Stimulated activated naive CD8-positive, alpha-beta T cell treated with anti-CD3 and anti-CD28 coated beads, Interleukin-15, Interleukin-2, amounts not matched to agents 100 ng/mL and 50 ng/mL, for 24 hours (primary cell): ENCODE measurements at regions not wholly inside any gene's neighbourhood (a gene's known extent, or its start where the extent isn't known, plus 50 kb on each side); places are given as distances from the start of the nearest gene placed in this dataset.
"Not testable (repeated sequence)": the region's sequence is repeated elsewhere in the genome, so short reads cannot be mapped to it uniquely, and the experiment has no call there.

Experiments used
- H3K27ac Mint-ChIP-seq: one replicate; pipeline ENCODE4 v1.8.0; 2021; ENCODE audit warnings: mild to moderate bottlenecking, mixed read lengths
- H3K27me3 Mint-ChIP-seq: one replicate; pipeline ENCODE4 v1.8.0; 2021; ENCODE audit warnings: mixed read lengths
- H3K36me3 Mint-ChIP-seq: one replicate; pipeline ENCODE4 v1.8.0; 2021; ENCODE audit warnings: low read depth, mixed read lengths
- H3K4me1 Mint-ChIP-seq: one replicate; pipeline ENCODE4 v1.8.0; 2021; ENCODE audit warnings: low read depth, mixed read lengths
- H3K4me3 Mint-ChIP-seq: one replicate; pipeline ENCODE4 v1.8.0; 2021; ENCODE audit warnings: mild to moderate bottlenecking, mixed read lengths
- H3K9me3 Mint-ChIP-seq: one replicate; pipeline ENCODE4 v1.8.0; 2021; ENCODE audit warnings: mixed read lengths

GRCh38 chr20:39706184-39706663 lies 744.1 kb downstream of the DHX35 start:
- Mint-ChIP-seq H3K27ac (no peak overlapping the region), H3K4me1 (no peaks in the 10 kb centered on the region)

GRCh38 chr20:39705032-39705431 lies 742.9 kb downstream of the DHX35 start:
- H3K27ac Mint-ChIP-seq: no peak overlapping the region
- H3K4me3 Mint-ChIP-seq: no peak overlapping the region

More at GRCh38 chr20:39706184-39706663, 744.1 kb downstream of the DHX35 start:
- H3K27me3 Mint-ChIP-seq: peaks cover 5% of the 10 kb centered on the region
- H3K4me3 Mint-ChIP-seq: no peak overlapping the region
- H3K9me3 Mint-ChIP-seq: no peaks in the 10 kb centered on the region
- no peaks in the 10 kb centered on the region for H3K36me3 Mint-ChIP-seq

GRCh38 chr20:39703357-39703756 lies 741.2 kb downstream of the DHX35 start:
- H3K4me1 Mint-ChIP-seq, H3K9me3 Mint-ChIP-seq, H3K27me3 Mint-ChIP-seq, H3K36me3 Mint-ChIP-seq, H3K27ac Mint-ChIP-seq, H3K4me3 Mint-ChIP-seq: not testable (repeated sequence)

More at GRCh38 chr20:39705032-39705431, 742.9 kb downstream of the DHX35 start:
- H3K27me3 Mint-ChIP-seq: peaks cover 5% of the 10 kb centered on the region
- H3K4me1 Mint-ChIP-seq: no peaks in the 10 kb centered on the region
- H3K36me3 Mint-ChIP-seq: no peaks in the 10 kb centered on the region
- peaks cover 3% of the 10 kb centered on the region for H3K9me3 Mint-ChIP-seq

GRCh38 chr20:39702701-39703349 lies 740.7 kb downstream of the DHX35 start:
- peaks cover 3% of the 10 kb centered on the region for H3K9me3 Mint-ChIP-seq
- H3K4me3 Mint-ChIP-seq: no peak overlapping the region
- no peak overlapping the region for H3K27ac Mint-ChIP-seq
- peaks cover 5% of the 10 kb centered on the region for H3K27me3 Mint-ChIP-seq
- H3K4me1 Mint-ChIP-seq: no peaks in the 10 kb centered on the region
- H3K36me3 Mint-ChIP-seq: no peaks in the 10 kb centered on the region

GRCh38 chr20:39700528-39700927 lies 738.4 kb downstream of the DHX35 start:
- H3K4me3 Mint-ChIP-seq: no peak overlapping the region
- H3K27me3 Mint-ChIP-seq: peaks cover 5% of the 10 kb centered on the region
- H3K27ac Mint-ChIP-seq: no peak overlapping the region
- no peaks in the 10 kb centered on the region for H3K4me1 Mint-ChIP-seq
- no peaks in the 10 kb centered on the region for H3K36me3 Mint-ChIP-seq
- peaks cover 10% of the 10 kb centered on the region for H3K9me3 Mint-ChIP-seq

GRCh38 chr20:39699166-39699725 lies 737.1 kb downstream of the DHX35 start:
- Mint-ChIP-seq H3K4me1 (no peaks in the 10 kb centered on the region), H3K27ac (no peak overlapping the region), H3K4me3 (no peak overlapping the region), H3K27me3 (peaks cover 5% of the 10 kb centered on the region), H3K9me3 (peaks cover 12% of the 10 kb centered on the region), H3K36me3 (no peaks in the 10 kb centered on the region)

- Mint-ChIP-seq H3K36me3 (no peaks in the 10 kb centered on the region), H3K27ac (no peak overlapping the region), H3K9me3 (peaks cover 12% of the 10 kb centered on the region), H3K4me1 (no peaks in the 10 kb centered on the region), H3K27me3 (peaks cover 5% of the 10 kb centered on the region), H3K4me3 (no peak overlapping the region)
Measured at GRCh38 chr20:39698752-39699151, 736.6 kb downstream of the DHX35 start.

GRCh38 chr20:39691151-39691862 lies 729.2 kb downstream of the DHX35 start:
- Mint-ChIP-seq H3K36me3 (no peaks in the 10 kb centered on the region), H3K4me3 (no peak overlapping the region), H3K9me3 (peaks cover 8% of the 10 kb centered on the region), H3K27ac (no peak overlapping the region), H3K4me1 (no peaks in the 10 kb centered on the region), H3K27me3 (no peaks in the 10 kb centered on the region)

- H3K4me3 Mint-ChIP-seq: no peak overlapping the region
- no peak overlapping the region for H3K27ac Mint-ChIP-seq
- no peaks in the 10 kb centered on the region for H3K27me3 Mint-ChIP-seq
- no peaks in the 10 kb centered on the region for H3K9me3 Mint-ChIP-seq
- H3K4me1 Mint-ChIP-seq: no peaks in the 10 kb centered on the region
- H3K36me3 Mint-ChIP-seq: no peaks in the 10 kb centered on the region
Measured at GRCh38 chr20:39676857-39677391, 714.8 kb downstream of the DHX35 start.

GRCh38 chr20:39676241-39676640 lies 714.1 kb downstream of the DHX35 start:
- Mint-ChIP-seq H3K4me1 (no peaks in the 10 kb centered on the region), H3K36me3 (no peaks in the 10 kb centered on the region), H3K27me3 (no peaks in the 10 kb centered on the region), H3K9me3 (no peaks in the 10 kb centered on the region), H3K27ac (no peak overlapping the region), H3K4me3 (no peak overlapping the region)

- Mint-ChIP-seq H3K36me3 (no peaks in the 10 kb centered on the region), H3K4me1 (no peaks in the 10 kb centered on the region), H3K4me3 (no peak overlapping the region), H3K27ac (no peak overlapping the region), H3K9me3 (no peaks in the 10 kb centered on the region), H3K27me3 (no peaks in the 10 kb centered on the region)
Measured at GRCh38 chr20:39674842-39675241, 712.7 kb downstream of the DHX35 start.

- Mint-ChIP-seq H3K27me3 (peaks cover 3% of the 10 kb centered on the region), H3K36me3 (no peaks in the 10 kb centered on the region), H3K27ac (no peak overlapping the region), H3K4me1 (no peaks in the 10 kb centered on the region), H3K4me3 (no peak overlapping the region), H3K9me3 (no peaks in the 10 kb centered on the region)
Measured at GRCh38 chr20:39670988-39671387, 708.8 kb downstream of the DHX35 start.

- Mint-ChIP-seq H3K4me3 (no peak overlapping the region), H3K36me3 (no peaks in the 10 kb centered on the region), H3K27me3 (peaks cover 7% of the 10 kb centered on the region), H3K4me1 (no peaks in the 10 kb centered on the region), H3K9me3 (no peaks in the 10 kb centered on the region), H3K27ac (no peak overlapping the region)
Measured at GRCh38 chr20:39669659-39670058, 707.5 kb downstream of the DHX35 start.

GRCh38 chr20:39668038-39668437 lies 705.9 kb downstream of the DHX35 start:
- Mint-ChIP-seq H3K27ac (no peak overlapping the region), H3K4me1 (no peaks in the 10 kb centered on the region), H3K9me3 (no peaks in the 10 kb centered on the region), H3K36me3 (no peaks in the 10 kb centered on the region), H3K4me3 (no peak overlapping the region), H3K27me3 (peaks cover 7% of the 10 kb centered on the region)

GRCh38 chr20:39661833-39662232 lies 699.7 kb downstream of the DHX35 start:
- no peak overlapping the region for H3K4me3 Mint-ChIP-seq
- H3K9me3 Mint-ChIP-seq: no peaks in the 10 kb centered on the region
- H3K27me3 Mint-ChIP-seq: peaks cover 7% of the 10 kb centered on the region
- H3K4me1 Mint-ChIP-seq: no peaks in the 10 kb centered on the region
- no peaks in the 10 kb centered on the region for H3K36me3 Mint-ChIP-seq
- H3K27ac Mint-ChIP-seq: no peak overlapping the region
